Panc1 (cell line): ENCODE measurements at regions not wholly inside any gene's neighbourhood (a gene's known extent, or its start where the extent isn't known, plus 50 kb on each side); places are given as distances from the start of the nearest gene placed in this dataset.

Experiments
- ATAC-seq: fragments of 200-7000 bp; cut with Tn5 transposase; 2 replicates; pipeline ENCODE4 v1.9.1; 2020; ENCODE audit warnings: mild to moderate bottlenecking, moderate library complexity
- BruUV-seq: library from RNA; stranded (reverse); fragments of 400-500 nt; replicated peaks from 2 replicates; lab custom pipeline; 2021; lab: Mats Ljungman, UMichigan
- CTCF ChIA-PET: fragments of 300-600 bp; sonication (Branson Sonifier 250); formaldehyde crosslinking; loops from one replicate; lab custom pipeline; 2022; ENCODE audit warnings: antibody characterized with exemption; lab: Charles Lee
- POLR2A ChIA-PET: fragments of 300-600 bp; sonication (Branson Sonifier 250); formaldehyde crosslinking; loops from one replicate; lab custom pipeline; 2022; ENCODE audit warnings: antibody characterized with exemption; lab: Charles Lee
- DNase-seq: peaks from one replicate; pipeline ENCODE4 v3.0.0-alpha.2; 2010; ENCODE audit warnings: low read depth, low spot score
- H3K27ac ChIP-seq: 2 replicates; pipeline ENCODE4 v1.5.1; 2011; ENCODE audit warnings: mild to moderate bottlenecking, low read length, inconsistent platforms
- H3K27me3 ChIP-seq: fragments of 200-500 bp; sonication (Bioruptor generic); 2 replicates; pipeline ENCODE4 v1.6.0; 2014; ENCODE audit warnings: low read length, inconsistent platforms; ENCODE audit not compliant: control insufficient read depth, insufficient read depth
- H3K36me3 ChIP-seq: fragments of 200-500 bp; sonication (Bioruptor generic); 2 replicates; pipeline ENCODE4 v1.5.1; 2014; ENCODE audit warnings: inconsistent platforms, mild to moderate bottlenecking, low read length, moderate library complexity; ENCODE audit not compliant: control insufficient read depth, insufficient read depth
- H3K4me1 ChIP-seq: 2 replicates; pipeline ENCODE4 v1.5.1; 2011; ENCODE audit warnings: inconsistent platforms, mild to moderate bottlenecking, low read length, moderate library complexity; ENCODE audit not compliant: control insufficient read depth, insufficient read depth
- H3K4me3 ChIP-seq, 2 experiments: 2 replicates each; pipeline ENCODE4 v1.5.1; 2011 to 2012; ENCODE audit warnings: low read depth in 2 of 2, low read length in 2 of 2, mild to moderate bottlenecking in 2 of 2, inconsistent platforms in 1 of 2, moderate library complexity in 1 of 2
- H3K9me3 ChIP-seq: fragments of 200-500 bp; sonication (Bioruptor generic); 2 replicates; pipeline ENCODE4 v1.5.1; 2014; ENCODE audit warnings: low read depth, mild to moderate bottlenecking, inconsistent platforms, low read length, moderate library complexity; ENCODE audit not compliant: control insufficient read depth, insufficient read depth
- CTCF ChIP-seq: fragments of 450-650 bp; IDR thresholded peaks from 2 replicates; pipeline ENCODE4 v1.5.1; 2017; ENCODE audit warnings: mild to moderate bottlenecking
- POLR2AphosphoS5 ChIP-seq: IDR thresholded peaks from 2 replicates; pipeline ENCODE4 v1.6.1; 2012; ENCODE audit warnings: mild to moderate bottlenecking, low read depth, low read length, moderate library complexity
- REST ChIP-seq, 2 experiments: IDR thresholded peaks; 2 replicates each; pipeline ENCODE4 v1.6.1; 2011 to 2012; ENCODE audit warnings: low read depth in 2 of 2, control low read depth in 1 of 2, low read length in 1 of 2, mild to moderate bottlenecking in 1 of 2, moderate library complexity in 1 of 2; ENCODE audit not compliant: insufficient read depth in 1 of 2
- SIN3A ChIP-seq: IDR thresholded peaks from 2 replicates; pipeline ENCODE4 v1.6.1; 2012; ENCODE audit warnings: low read depth, mild to moderate bottlenecking, low read length, moderate library complexity, borderline replicate concordance; ENCODE audit not compliant: insufficient read depth
- TCF7L2 ChIP-seq: IDR thresholded peaks from 2 replicates; pipeline ENCODE4 v1.6.1; 2011; ENCODE audit warnings: mild to moderate bottlenecking, low read depth, low read length, inconsistent platforms
- in situ Hi-C: cut with HindIII; loops from 2 replicates; pipeline ENCODE4 v1.10.0; 2016; ENCODE audit warnings: low sequenced_read_pairs, low pct_unique_long_range_greater_than_20kb
- intact Hi-C: fragments of 100-400 bp; cut with micrococcal nuclease; formaldehyde crosslinking; loops from one replicate; pipeline ENCODE4 v1.10.0; 2022; ENCODE audit not compliant: unreplicated experiment

DNA sequence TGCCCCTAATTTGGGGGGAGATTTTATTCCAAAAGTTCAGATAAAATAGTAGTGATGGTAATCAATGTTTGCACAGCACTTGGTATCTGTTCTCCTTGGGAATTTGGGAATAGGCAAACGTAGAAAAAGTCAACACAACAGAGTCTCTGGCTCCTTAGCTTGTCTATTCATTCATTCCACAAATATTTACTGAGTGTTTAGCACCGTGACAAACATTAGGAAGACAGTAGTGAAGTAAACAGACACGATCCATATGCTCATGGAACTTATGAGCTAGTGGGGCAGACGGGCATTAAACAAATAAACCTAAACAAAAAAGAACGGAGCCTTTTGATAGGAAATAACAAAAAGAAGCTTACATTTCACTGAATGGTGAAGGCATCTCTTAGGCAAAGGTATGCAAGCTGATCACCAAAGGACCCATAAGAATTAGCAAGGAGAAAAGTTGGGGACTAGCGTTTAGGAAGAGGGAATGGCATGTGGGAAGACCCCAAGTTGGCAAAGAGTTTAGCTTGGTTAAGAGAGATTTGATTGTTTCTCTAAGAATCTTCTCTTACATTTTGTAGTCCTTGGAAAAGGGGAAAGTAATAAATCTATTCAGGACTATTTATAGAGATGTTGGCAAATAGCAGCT lies 243.9 kb upstream of the NPY start:
- Histone ChIP-seq H3K36me3 (no peaks in the 10 kb centered on the region), H3K4me1 (no peaks in the 10 kb centered on the region), H3K4me3 (no peak overlapping the region), H3K27ac (no peak overlapping the region), H3K27me3 (peaks cover 2% of the 10 kb centered on the region; the same call in 1 of the 2 replicates), H3K9me3 (no peaks in the 10 kb centered on the region)
- TF ChIP-seq CTCF (no peak), SIN3A (no peak), POLR2AphosphoS5 (no peak), TCF7L2 (no peak), REST (IDR thresholded peaks at IDR 0.05; ENCODE audit: insufficient read depth in 1 of 2, low read depth in 2 of 2, low read length in 1 of 2) (no peak)
- ChIA-PET POLR2A (no interaction called here), CTCF (no interaction called here)
- intact Hi-C loops (no loop called here), in situ Hi-C loops (no loop called here)
- no TSS peak for BruUV-seq
- ATAC-seq = no peak
- no peak for DNase-seq

DNA sequence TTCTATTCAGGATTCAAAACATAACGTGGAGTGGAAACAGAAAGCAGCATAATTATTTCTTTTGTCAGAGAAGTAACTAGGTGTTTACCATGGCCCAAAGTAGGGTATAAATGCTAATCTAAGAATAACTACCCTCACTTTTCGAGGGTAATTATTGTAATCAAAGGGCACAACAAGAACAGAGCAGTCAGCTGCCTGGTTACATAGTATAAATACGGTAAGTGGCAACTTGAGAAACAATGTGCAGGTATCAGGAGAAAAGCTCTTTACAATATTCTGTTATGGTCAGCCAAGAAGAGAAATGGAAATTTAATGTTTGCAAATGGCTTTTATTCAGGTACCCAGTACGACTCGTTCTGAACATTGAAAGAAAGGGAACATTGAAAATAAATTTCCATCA lies 242.0 kb upstream of the NPY start:
- Histone ChIP-seq H3K4me1 (no peaks in the 10 kb centered on the region), H3K9me3 (no peaks in the 10 kb centered on the region), H3K36me3 (no peaks in the 10 kb centered on the region), H3K27me3 (peaks cover 2% of the 10 kb centered on the region; the same call in 1 of the 2 replicates), H3K4me3 (no peak overlapping the region), H3K27ac (no peak overlapping the region)
- CTCF ChIA-PET = no interaction called here
- BruUV-seq = no TSS peak
- no peak for DNase-seq
- ATAC-seq = no peak
- intact Hi-C loops (no loop called here), in situ Hi-C loops (no loop called here)
- POLR2A ChIA-PET = no interaction called here
- TF ChIP-seq REST (IDR thresholded peaks at IDR 0.05; ENCODE audit: insufficient read depth in 1 of 2, low read depth in 2 of 2, low read length in 1 of 2) (no peak), SIN3A (no peak), TCF7L2 (no peak), CTCF (no peak), POLR2AphosphoS5 (no peak)
